Heart left ventricle (tissue), 16 donors: ENCODE measurements at regions not wholly inside any gene's neighbourhood (a gene's known extent, or its start where the extent isn't known, plus 50 kb on each side); places are given as distances from the start of the nearest gene placed in this dataset.

Experiments used
- ATAC-seq, 4 donors: fragments of 200-7000 bp; cut with Tn5 transposase; one replicate each; pipeline ENCODE4 v1.9.1; 2020 to 2022; ENCODE audit warnings: moderate library complexity in 4 of 4, mild to moderate bottlenecking in 3 of 4, moderate number of reproducible peaks in 1 of 4
- DNase-seq, 5 donors: peaks; one replicate each; pipeline ENCODE4 v3.0.0-alpha.2; 2020
- H3K27ac ChIP-seq, 12 donors: fragments of 200-600 bp; sonication (generic) in 4 of 12; one replicate each; pipeline versions ENCODE4 v1.5.0 to v1.8.0; 2016 to 2022; ENCODE audit warnings: mild to moderate bottlenecking in 2 of 12
- H3K27me3 ChIP-seq, 9 donors: fragments of 200-600 bp; sonication (generic) in 2 of 9; one replicate each; pipeline versions ENCODE4 v1.5.1 to v1.8.0; 2016 to 2022; ENCODE audit warnings: mild to moderate bottlenecking in 3 of 9
- H3K36me3 ChIP-seq, 9 donors: fragments of 200-600 bp; sonication (generic) in 2 of 9; one replicate each; pipeline versions ENCODE4 v1.5.0 to v1.8.0; 2018 to 2022; ENCODE audit warnings: mild to moderate bottlenecking in 2 of 9
- H3K4me1 ChIP-seq, 12 donors: fragments of 200-600 bp; sonication (generic) in 4 of 12; one replicate each; pipeline versions ENCODE4 v1.5.0 to v1.8.0; 2016 to 2022; ENCODE audit warnings: mild to moderate bottlenecking in 3 of 12
- H3K4me3 ChIP-seq, 12 donors: fragments of 200-600 bp; sonication (generic) in 4 of 12; one replicate each; pipeline versions ENCODE4 v1.5.0 to v1.8.0; 2017 to 2022; ENCODE audit warnings: mild to moderate bottlenecking in 9 of 12, moderate library complexity in 4 of 12
- H3K9me3 ChIP-seq, 12 donors: fragments of 200-600 bp; sonication (generic) in 4 of 12; one replicate each; pipeline versions ENCODE4 v1.5.0 to v1.8.0; 2016 to 2022; ENCODE audit warnings: mild to moderate bottlenecking in 1 of 12
- POLR2A ChIP-seq, 2 donors: fragments of 450-650 bp; IDR thresholded peaks; one replicate each; pipeline ENCODE4 v1.6.1; 2017; ENCODE audit warnings: antibody characterized with exemption in 2 of 2, mild to moderate bottlenecking in 2 of 2, moderate library complexity in 2 of 2
- WGBS, 4 donors: extraction: QIAGEN DNeasy Blood & Tissue Kit in 2 of 4; methylation state at CpG; one replicate each; pipeline versions ENCODE4 v1.1.5 to v1.1.7; 2013 to 2018; 5-methylcytosine and 5-hydroxymethylcytosine counted together
- intact Hi-C, 10 donors: fragments of 100-400 bp; cut with DNase I; formaldehyde crosslinking; loops; one replicate each; pipeline versions ENCODE4 v1.11.1 to v1.14.2; 2022
- TF ChIP-seq, protein P1 (sequence below), 12 donors: fragments of 200-600 bp; sonication (generic) in 4 of 12; IDR thresholded peaks; one replicate each; pipeline versions ENCODE4 v1.5.0 to v1.8.0; 2018 to 2022; ENCODE audit warnings: antibody characterized with exemption in 12 of 12, mild to moderate bottlenecking in 5 of 12
- donor health status: ischemic (EF 13 %, LVEDD 7.1; RV severe dilation, severe dysfunction).
- donor health status: healthy with polysubstance abuse.
- donor health status: DM: no; HTN: yes; CAD: no.
- donor health status: DM: no; HTN: no; CAD: no.
- donor health status: ischemic (EF 25% LVEDD 6.9; RV normal size, moderate dysfunction).
- donor health status: ischemic (EF 25% LVEDD 5.7; RV mildly dilated, moderate dysfunction).
- donor health status: healthy.
- donor health status: DM: yes; HTN: yes; CAD: no.
- donor health status: ischemic (EF 35%, LVEDD 5.7; RV mildly dilated, moderate dysfunction).
- donor health status: nonischemic (EF 11% LVEDD 7.7; RV severe dilation, severe dysfunction).
- donor health status: DM: yes; HTN: yes; CAD: no.
- donor health status: PGD.
- donor health status: ischemic (EF 29% LVEDD 5.4; RV normal size, mild dysfunction).
- donor health status: nonischemic (EF 23%, LVEDD 6.1; RV moderate dilation, normal function).

GRCh38 chr10:4450169-4450568 is 375.8 kb upstream of the AKR1E2 start:
- Histone ChIP-seq H3K36me3 (no peaks in the 10 kb centered on the region), H3K9me3 (no peaks in the 10 kb centered on the region), H3K4me1 (peaks cover 0 to 16% (median 1%) of the 10 kb centered on the region in 12 donors), H3K4me3 (no peak overlapping the region), H3K27ac (no peak overlapping the region), H3K27me3 (no peaks in the 10 kb centered on the region)
- intact Hi-C loops, result no loop called here
- DNase-seq, result no peak
- WGBS, 4 donors, result 95 to 99% (median 97%) methylated on average over 5 of the region's 5 CpGs
- no peak for ATAC-seq
- TF ChIP-seq POLR2A (IDR thresholded peaks at IDR 0.05), result no peak
- TF ChIP-seq, protein P1, sequence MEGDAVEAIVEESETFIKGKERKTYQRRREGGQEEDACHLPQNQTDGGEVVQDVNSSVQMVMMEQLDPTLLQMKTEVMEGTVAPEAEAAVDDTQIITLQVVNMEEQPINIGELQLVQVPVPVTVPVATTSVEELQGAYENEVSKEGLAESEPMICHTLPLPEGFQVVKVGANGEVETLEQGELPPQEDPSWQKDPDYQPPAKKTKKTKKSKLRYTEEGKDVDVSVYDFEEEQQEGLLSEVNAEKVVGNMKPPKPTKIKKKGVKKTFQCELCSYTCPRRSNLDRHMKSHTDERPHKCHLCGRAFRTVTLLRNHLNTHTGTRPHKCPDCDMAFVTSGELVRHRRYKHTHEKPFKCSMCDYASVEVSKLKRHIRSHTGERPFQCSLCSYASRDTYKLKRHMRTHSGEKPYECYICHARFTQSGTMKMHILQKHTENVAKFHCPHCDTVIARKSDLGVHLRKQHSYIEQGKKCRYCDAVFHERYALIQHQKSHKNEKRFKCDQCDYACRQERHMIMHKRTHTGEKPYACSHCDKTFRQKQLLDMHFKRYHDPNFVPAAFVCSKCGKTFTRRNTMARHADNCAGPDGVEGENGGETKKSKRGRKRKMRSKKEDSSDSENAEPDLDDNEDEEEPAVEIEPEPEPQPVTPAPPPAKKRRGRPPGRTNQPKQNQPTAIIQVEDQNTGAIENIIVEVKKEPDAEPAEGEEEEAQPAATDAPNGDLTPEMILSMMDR (IDR thresholded peaks at IDR 0.05), result no peak

GRCh38 chr10:4448030-4448429 is 378.0 kb upstream of the AKR1E2 start:
- H3K4me3 ChIP-seq, result no peak overlapping the region
- no peaks in the 10 kb centered on the region for H3K36me3 ChIP-seq
- intact Hi-C loops, result no loop called here
- H3K27ac ChIP-seq, result no peak overlapping the region
- TF ChIP-seq POLR2A (IDR thresholded peaks at IDR 0.05), result no peak
- TF ChIP-seq, protein P1 (IDR thresholded peaks at IDR 0.05), result no peak
- no peaks in the 10 kb centered on the region for H3K27me3 ChIP-seq
- peaks cover 0 to 16% (median 1%) of the 10 kb centered on the region in 12 donors for H3K4me1 ChIP-seq
- H3K9me3 ChIP-seq, result peaks cover 0 to 16% (median 4%) of the 10 kb centered on the region in 12 donors
- DNase-seq (no peak), ATAC-seq (no peak)
- 38 to 67% (median 49%) methylated on average over 1 of the region's 1 CpG for WGBS, 4 donors

- TF ChIP-seq POLR2A (IDR thresholded peaks at IDR 0.05), result no peak
- TF ChIP-seq, protein P1 (IDR thresholded peaks at IDR 0.05), result no peak
- no peak overlapping the region for H3K4me3 ChIP-seq
- peaks cover 0 to 5% (median 0%) of the 10 kb centered on the region in 12 donors for H3K4me1 ChIP-seq
- DNase-seq, result no peak
- ATAC-seq, result no peak
- intact Hi-C loops, result no loop called here
- peaks cover 0 to 30% (median 4%) of the 10 kb centered on the region in 12 donors for H3K9me3 ChIP-seq
- H3K27ac ChIP-seq, result no peak overlapping the region
- no peaks in the 10 kb centered on the region for H3K36me3 ChIP-seq
- 92 to 100% (median 98%) methylated on average over 1 of the region's 1 CpG for WGBS, 4 donors
- no peaks in the 10 kb centered on the region for H3K27me3 ChIP-seq
Observed at GRCh38 chr10:4443419-4443818, 382.6 kb upstream of the AKR1E2 start.

DNA sequence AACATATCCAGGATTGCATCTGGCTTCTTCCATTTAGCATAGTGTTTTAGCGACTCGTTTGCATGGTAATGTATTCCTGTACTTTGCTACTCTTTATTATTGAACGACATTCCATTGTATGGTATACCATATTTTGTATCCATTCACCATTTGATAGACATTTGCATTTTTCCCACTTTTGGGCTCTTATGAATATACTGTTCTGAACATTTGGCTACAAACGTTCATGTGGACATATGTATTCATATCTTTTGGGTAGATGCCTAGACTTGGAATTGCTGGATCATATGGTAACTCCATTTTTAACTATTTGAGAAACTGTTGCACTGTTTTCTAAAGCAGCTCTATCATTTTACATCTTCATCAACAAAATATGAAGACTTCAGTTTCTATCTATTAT is 383.7 kb upstream of the AKR1E2 start:
- no peak for ATAC-seq
- WGBS, 4 donors, result 89 to 92% (median 90%) methylated on average over 4 of the region's 4 CpGs
- H3K4me3 ChIP-seq, result no peak overlapping the region

More for the DNA sequence above, 383.7 kb upstream of the AKR1E2 start:
- Histone ChIP-seq H3K27ac (no peak overlapping the region), H3K4me1 (no peaks in the 10 kb centered on the region), H3K27me3 (no peaks in the 10 kb centered on the region), H3K9me3 (peaks cover 0 to 30% (median 4%) of the 10 kb centered on the region in 12 donors), H3K36me3 (no peaks in the 10 kb centered on the region)
- intact Hi-C loops, result no loop called here
- no peak for TF ChIP-seq POLR2A (IDR thresholded peaks at IDR 0.05)
- TF ChIP-seq, protein P1 (IDR thresholded peaks at IDR 0.05), result no peak
- no peak for DNase-seq
